HG03025 (cell line): ENCODE measurements at regions not wholly inside any gene's neighbourhood (a gene's known extent, or its start where the extent isn't known, plus 50 kb on each side); places are given as distances from the start of the nearest gene placed in this dataset.
"Not testable (repeated sequence)": the region's sequence is repeated elsewhere in the genome, so short reads cannot be mapped to it uniquely, and the experiment has no call there.

Experiments used
- ATAC-seq: cut with Tn5 transposase; IDR thresholded peaks from one replicate; pipeline ENCODE4 v1.9.1; 2021; ENCODE audit warnings: mild to moderate bottlenecking, moderate library complexity; ENCODE audit not compliant: unreplicated experiment, low FRiP score

DNA sequence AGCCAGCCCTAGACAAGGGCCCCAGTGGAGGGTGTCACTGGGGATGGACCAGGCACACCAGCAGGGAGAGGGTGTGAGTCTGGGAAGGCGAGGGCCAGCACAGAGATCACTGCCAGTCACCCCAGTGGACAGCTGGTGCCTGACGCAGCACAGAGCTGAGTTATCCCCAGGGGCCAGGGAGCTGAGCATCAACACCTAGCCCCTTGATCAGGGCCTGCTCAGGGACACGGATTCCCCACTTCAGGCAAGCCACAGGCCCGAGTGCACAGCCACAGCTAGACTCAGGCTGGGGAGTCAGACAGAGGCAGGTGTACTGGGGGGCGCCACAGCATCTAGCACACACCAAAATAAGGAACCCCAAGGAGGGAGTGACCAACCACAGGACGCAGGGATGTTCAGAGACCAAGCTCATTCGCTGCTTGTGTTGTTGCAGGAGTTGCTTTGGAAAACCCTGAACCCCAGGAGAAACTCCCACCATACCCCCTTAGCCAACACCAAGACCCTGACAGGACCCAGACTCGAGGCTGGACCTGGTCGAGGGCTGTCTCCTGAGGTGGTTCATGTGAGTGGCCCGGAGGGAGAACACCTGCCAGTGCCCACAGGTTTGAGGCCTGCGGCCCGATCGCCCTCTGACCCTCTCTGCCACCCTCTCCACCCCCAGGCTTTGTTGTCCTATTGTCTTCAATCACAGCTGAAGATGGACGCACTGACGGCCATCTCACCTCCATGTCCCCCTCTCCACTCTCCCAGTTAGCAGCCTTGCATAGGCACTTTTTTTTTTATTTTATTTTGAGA lies 146.8 kb downstream of the TPRA1 start:
- ATAC-seq = no peak

DNA sequence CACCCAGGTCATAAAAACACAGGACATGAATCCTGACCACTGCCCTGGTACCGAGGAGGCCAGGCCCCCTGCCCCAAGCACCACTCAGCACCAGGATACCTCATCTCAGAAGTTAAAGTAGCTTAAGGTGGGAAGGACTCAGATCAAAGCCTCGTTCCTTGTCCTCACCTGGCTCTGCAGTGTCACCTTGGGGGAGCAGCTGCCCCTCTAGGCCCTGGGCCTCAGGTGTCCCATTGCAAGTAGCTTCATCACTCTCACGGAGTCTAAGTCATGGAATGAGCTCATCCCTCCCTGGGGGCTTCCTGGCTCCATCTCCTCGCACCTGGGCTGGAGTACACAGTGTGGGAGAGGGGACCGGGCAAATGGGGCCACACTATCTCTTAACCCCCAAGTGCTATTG lies 148.0 kb downstream of the TPRA1 start:
- no peak for ATAC-seq

DNA sequence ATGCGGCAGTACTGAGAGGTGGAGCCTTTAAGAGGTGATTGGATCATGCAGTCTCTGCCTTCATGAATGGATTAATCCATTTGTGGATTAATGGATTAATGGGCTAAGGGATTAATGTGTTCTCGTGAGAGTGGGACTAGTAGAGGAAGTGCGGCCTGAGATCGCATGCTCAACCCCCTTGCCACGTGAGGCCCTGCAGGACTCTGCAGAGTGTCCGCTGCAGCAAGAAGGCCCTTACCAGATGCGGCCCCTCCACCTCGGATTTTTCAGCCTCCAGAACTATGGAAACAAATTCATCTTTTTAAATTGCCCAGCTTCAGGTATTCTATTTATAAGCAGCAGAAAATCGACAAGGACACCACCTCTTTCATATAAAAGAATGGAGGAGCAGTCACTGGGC lies 148.8 kb downstream of the TPRA1 start:
- no peak for ATAC-seq

DNA sequence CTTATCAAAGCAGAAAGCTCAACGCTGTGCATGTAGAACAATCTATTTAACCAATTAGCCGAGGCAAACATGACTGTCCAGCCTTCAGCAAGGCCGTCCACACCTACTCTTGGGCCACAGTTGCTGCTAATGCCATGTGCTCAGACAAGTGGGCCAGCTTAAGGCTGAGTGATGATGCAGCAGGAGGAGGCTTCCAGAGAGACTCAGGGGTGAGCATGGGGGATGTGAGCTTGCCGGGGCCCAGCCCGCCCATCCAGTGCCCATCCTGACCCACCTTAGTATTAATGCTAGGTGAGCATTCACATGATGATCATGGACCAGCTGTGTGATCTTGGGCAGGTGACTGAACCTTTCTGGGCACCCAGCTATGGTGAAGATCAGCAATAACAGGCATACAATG lies 150.1 kb downstream of the TPRA1 start:
- ATAC-seq = no peak

DNA sequence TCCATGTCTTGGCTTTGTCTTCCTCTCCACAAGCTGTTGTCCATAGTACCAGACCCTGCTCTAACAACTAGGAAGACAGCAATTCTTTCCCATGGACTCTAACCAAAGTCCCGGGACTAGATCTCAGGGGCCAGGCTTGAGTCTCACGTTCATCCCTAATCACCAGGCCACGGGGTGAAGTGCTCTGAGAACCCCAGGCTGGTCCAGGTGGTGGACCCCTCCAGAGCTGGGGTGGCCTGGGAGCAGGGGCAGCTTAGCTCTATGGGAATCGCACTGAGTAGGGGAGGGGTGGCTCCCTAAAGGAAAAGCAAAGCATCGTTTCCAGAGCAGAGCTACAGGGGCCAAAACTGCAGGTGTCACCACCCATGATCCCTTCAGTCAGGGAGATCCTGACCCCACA lies 150.9 kb downstream of the TPRA1 start:
- no peak for ATAC-seq

DNA sequence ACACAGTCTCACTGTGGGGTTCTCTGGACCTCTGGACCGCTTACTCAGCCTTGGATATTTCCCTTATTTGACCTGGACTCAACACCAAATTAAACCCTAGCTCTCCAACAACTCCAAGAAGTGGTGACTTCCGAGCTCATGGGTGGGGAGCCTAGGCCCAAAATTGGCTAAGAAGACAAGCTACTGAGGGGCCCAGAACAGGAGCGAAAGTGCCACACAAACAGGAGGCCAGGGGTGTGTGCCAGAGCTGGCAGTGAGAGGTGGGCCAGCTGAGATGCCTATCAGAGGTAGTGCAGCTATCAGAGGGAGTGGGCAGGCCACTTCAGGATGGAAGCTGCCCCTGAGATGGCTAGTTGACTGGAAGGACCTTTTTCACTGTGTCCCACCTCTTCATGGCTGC lies 151.1 kb upstream of the PRR20G start:
- ATAC-seq = no peak

DNA sequence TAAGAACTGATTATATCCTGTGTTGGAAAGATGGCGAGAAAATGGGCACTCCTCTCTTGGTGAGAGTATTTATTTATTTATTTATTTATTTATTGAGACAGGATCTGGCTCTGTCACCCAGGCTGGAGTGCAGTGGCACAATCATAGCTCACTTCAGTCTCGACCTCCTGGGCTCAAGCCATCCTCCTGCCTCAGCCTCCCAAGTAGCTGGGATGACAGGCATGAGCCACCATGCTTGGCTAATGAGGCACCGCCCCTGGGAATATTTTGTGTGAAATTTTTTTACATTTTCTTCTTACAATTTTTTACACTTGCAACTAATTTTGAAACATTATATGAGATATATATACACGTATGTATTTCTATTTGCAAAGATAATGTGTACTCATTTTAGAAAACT lies 150.5 kb upstream of the PRR20G start:
- ATAC-seq = no peak

DNA sequence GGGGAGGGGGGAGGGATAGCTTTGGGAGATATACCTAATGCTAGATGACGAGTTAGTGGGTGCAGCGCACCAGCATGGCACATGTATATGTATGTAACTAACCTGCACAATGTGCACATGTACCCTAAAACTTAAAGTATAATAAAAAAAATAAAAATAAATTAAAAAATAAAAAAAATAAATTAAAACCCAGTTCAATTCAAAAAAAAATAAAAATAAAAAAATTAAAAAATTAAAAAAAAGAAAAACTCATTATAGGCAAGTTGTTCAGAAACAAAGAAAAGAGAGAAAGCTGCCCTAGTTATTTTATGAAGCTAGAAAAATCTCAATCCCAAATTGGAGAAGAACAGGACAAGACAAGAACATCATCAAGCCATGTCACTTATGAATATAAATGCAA lies 147.5 kb upstream of the PRR20G start:
- not testable (repeated sequence) for ATAC-seq

DNA sequence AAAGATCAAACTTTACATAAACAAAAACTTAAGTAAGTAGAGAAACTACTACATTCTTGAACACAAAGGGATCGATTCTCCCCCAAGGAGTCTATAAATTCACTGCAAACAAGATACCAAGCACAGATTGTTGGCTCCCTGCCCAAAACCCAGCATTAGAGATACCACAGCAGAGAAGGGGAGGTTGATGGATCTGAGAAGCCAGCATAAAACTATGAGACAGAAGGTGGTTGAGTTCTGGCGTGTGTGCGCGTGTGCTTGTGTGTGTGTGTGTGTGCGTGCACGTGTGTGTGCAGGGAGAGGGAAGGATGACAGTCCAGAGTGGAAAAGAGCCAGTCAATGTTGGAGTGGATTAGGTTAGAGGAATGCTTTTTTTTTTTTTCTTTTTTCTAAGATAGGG lies 143.2 kb upstream of the PRR20G start:
- no peak for ATAC-seq

DNA sequence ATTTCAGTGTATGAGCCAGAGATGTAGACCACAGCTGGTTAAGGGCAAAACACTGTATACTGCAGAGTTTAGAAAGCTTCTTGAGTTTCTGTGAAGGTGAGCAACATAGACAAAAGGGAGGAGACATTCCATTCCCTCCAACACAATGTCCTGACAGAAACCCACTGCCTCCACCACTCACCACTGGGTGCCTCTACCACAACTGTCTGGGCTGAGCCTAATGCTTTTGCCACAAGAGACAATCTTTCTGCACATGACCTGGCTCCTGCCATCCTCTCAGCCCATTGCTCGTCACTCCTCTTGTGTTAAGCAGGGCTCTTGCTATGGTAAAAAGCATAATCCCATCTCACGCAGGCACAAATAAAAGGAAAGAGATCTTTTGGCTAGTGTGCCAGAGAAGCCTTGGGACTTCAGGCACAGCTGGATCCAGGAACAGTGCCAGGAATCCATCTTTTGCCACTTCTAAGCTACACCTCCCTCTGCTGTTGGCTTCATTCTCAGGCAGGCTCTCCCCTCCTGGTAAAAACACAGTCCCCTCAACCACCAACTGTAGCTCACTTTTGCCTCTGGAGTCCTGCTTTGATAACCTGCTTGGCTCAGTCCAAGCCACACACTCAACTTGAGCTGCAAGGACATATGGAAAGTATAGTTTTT lies 140.6 kb upstream of the PRR20G start:
- ATAC-seq = no peak

DNA sequence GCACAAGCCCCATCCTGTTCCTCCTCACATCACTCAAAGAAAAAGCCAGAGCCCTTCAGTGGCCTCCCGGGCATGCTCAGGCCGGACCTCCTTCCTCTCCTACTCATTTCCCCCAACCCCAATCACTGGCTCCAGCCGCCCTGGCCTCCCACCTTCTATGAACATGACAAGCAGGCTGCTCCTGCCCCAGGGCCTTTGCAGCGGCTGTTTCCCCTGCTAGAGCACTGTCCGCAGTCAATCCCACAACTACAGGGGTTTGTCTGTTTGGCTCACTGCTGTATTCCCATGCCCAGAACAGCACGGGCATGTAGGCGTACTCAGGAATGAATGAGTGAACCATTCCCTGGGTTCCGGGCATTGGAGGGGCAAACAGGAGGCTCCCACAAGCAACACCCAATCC lies 139.8 kb upstream of the PRR20G start:
- no peak for ATAC-seq

DNA sequence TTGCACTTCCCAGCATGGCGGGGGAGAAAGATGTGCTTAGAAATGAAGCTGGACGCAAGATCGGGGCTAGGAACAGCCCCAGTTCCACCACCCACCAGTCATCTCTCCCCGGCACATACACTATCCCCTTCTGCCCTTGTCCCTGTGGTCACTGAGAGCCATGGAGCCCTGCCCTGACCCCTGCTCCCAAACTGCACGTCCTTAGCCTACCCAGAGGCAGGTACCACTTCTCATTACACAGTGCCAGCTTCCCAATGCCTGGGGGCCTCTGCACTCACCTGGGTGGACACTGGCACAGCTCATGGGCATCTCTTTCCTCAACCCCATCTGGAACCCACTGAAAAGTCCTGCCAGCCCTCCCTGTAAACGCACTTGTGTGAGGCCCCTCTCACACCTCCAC lies 139.3 kb upstream of the PRR20G start:
- no peak for ATAC-seq

DNA sequence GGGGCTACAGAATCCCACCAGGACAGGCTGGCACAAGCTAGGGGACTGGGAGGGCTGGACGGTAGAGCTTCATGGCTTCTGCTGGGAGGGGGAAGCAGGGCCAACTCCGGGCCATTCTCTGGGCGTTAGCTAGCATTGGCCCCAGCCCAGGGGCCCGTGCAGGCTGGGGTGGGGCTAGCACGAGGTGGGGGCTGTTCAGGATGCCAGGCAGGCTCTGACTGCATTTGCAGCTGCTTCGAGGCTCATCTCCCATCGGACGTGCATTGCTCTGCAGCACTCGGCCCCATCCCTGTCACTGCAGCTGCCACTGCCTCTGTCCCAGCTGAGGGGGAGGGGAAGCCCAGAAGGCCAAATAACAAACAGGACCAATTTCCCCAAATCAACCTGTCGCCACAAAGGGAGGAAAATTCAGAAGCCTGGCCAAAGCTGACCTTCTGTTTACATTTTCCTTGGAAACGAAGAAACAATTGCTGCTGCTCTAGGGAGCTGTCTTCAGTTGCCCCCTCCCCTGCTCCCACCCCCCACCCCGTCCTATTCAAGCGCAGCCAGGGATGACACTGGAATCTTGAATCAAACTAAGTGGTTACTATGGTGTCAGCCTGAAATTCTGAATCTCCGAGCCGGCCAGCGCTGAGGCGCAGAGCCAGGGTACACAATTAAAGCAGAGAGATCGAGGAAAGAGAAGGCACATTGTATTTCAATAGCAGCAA lies 138.8 kb upstream of the PRR20G start:
- ATAC-seq = no peak

DNA sequence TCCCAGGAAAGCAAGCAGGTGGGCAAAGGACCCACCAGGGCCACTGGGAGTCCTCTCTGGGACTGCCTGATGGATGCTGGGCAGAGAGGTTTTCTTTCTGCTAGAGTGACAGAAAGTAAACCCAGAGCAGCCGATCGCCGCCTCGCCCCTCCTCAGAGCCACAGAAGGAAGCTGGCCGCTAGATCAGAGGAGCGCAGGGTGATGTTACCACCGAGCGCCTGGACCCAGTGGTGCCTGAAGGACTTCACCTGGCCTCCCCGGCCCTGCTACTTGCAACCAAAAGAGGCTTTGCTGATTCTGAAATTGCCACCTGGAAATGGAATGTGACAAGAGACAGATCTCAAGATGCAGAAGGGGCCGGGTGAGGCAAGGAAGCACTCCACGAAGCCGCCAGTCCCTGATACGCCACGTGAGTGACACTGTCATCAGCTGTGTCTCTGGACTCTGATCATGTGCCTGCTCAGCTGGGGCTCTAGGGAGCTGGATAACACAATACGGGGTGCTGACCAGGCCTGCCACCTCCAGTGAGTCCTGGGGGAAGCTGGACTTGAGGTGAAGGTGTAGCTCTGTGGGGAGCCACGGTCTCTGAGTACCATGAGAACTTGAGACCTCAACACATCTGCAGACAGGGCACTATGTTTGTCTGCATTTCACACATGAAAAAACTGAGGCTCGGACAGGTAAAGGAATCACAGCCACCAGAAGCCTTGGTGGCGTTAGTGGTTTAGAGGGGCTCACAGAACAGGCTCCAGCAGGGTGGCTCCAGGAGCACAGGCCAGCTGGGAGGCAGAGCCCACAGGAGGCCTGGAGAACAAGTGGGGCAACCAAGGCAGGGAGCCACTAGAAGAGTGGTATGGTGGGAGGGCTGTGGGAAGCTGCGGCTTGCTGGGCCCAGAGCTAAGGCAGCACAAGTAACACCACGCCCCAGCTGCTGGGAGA lies 137.9 kb upstream of the PRR20G start:
- ATAC-seq = no peak

DNA sequence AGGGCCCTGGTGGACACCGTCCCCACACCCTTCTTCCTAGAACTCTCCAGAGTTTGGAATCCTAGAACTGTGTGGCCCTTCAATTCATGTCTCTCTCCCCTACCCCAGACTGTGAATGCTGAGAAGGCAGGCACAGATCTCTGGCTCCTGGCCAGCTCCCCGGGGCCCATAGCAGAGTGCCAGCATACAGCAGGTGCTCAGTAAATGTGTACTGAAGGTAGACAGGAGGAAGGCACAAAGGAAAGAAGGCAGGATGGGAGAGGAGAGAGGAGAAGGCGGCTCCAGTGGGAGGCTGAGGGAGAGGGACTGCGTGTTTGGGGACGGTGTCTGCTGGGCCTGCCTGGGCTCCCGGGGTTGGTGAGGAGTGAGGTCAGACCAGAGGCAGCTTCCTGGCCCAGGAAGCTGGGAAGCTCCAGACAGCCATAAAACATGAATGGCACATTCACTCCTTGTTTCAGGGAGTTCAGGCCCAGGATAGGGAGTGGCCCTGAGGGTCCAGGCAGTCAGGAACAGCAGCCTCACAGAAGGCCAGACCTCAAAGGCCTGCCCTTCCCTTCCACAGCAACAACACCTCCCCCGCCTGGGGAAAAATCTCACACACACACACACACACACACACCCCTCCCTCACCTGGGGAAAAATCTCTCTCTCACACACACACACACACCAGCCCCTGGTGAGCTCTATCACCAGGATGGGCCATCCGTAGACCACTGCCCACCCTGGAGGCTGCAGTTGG lies 137.1 kb upstream of the PRR20G start:
- no peak for ATAC-seq

DNA sequence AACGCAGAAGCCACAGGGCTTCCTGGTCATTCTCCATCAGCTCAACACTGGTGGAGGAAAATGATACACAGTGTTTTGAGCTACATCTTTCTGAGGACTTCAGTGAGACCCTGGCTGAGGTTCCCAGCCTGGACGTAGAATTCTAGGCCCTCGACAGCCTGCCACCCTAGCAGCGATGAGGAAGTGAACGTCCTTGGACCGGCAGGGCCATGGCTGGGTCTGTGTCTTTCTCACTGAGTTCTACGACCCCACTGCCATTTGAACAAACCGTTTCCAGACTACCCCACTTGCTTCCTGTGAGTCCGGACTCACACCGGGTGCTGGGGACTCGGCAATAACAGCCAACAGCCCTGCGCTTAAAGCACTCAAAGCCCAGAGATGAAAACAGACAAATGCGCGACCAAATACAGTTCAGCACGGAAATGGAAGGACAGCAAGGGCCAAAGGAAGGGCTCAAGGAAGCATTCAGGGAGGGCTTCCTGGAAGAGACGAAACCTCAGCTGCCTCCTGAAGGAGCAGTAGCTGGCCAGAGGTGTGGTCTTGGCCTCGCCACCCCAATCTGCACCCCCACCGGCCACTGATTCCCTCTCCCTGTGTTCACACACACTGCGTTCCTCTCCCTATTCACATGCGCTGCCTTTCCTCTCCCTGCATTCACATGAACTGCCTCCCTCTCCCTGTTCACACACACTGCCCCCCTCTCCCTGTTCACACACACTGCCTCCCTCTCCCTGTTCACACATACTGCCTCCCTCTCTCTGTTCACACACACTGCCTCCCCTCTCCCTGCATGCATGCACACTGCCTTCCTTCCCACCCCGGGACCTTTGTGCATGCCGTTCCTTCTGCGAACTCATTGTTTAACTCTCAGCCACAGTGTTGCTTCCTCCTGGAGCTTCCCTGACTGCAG lies 136.3 kb upstream of the PRR20G start:
- no peak for ATAC-seq

DNA sequence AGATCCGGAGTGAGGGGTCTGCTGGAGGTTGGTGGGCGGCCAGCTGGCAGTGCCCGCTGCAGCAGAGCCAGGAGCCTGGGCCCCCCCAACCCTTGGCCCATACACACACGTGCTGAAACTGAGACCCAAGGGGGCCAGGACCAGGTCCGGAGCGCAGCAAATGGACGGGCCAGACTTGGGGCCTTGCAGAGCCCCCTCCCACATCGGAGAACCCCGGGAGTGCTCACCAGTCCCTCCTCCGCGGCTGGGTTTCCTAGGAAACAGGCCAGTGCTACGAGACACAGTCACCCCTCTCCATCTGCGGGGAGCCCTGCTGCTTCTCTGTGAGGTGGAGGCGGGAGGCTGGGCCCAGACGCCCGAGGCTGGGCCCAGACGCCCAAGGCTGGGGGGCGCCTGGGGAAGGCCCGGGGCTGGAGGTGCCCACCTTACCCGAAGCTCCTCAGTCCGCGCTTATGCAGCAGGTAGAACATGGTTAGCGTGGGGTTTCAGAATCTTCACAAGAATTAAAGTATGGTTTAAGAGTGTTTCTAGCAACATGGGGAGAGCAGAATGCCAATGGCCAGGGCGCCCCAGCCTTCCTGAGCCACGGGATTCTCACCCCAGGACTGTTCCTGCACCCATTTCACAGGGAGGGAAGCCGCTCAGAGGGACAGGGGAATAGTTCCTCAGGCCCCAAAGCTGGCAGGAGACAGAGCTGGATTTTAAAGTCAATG lies 135.0 kb upstream of the PRR20G start:
- ATAC-seq = no peak

DNA sequence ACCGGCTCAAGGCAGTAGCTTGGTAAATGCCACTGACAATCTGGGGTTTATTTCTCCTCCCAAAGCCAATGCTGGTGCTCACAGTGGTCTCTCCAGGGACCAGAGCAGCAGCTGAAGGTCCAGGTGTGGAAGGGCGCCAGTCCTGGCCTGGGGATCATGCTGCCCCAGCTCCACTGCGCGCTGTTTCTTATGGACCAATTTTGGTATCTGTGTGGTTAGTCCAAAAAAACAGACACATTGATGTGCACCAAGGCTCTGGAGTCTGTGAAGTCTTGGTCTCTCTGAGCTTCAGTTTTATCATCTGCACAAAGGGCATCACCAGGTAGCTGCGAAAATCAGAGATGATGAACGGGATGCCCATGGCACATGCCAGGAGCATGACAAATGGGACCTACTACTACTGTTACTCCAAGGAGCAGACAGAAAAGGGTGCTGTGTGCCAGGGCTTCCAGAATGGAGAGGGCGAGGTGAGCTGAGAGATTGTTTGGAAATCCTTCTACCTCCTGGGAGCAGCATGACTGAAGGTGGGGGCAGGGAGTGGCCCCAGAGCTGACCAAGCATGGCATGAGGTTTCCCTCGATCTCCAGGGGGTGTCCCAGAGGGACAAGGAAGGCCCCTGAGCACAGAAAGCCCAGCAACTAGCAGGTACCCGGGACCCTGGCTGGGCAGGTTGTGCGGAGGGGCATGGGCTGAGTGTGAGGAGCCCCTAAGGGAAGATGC lies 134.3 kb upstream of the PRR20G start:
- no peak for ATAC-seq
